CD14-positive monocyte (primary cell): ENCODE measurements at regions not wholly inside any gene's neighbourhood (a gene's known extent, or its start where the extent isn't known, plus 50 kb on each side); places are given as distances from the start of the nearest gene placed in this dataset.

Experiments used
- DNase-seq, 3 donors: peaks; one replicate each; pipeline ENCODE4 v3.0.0-alpha.2; 2011 to 2022
- H2AFZ ChIP-seq: 2 replicates; pipeline ENCODE4 v1.6.0; 2012; ENCODE audit warnings: mild to moderate bottlenecking, low read depth, low read length, inconsistent platforms; ENCODE audit not compliant: insufficient read depth, poor library complexity, severe bottlenecking
- H3K27ac ChIP-seq, 2 donors: 1 replicate in 1 of 2; 2 replicates in 1 of 2; pipeline ENCODE4 v1.5.1; 2012 to 2013; ENCODE audit warnings: low read length in 2 of 2, control low read depth in 1 of 2, inconsistent platforms in 1 of 2, low read depth in 1 of 2, mild to moderate bottlenecking in 1 of 2
- H3K27me3 ChIP-seq, 2 donors: one replicate each; pipeline versions ENCODE4 v1.6.0 to v1.6.1; 2011 to 2013; ENCODE audit warnings: low read length in 2 of 2; ENCODE audit not compliant: control insufficient read depth in 2 of 2, insufficient read depth in 2 of 2
- H3K36me3 ChIP-seq, 2 donors: replicated peaks in 1 of 2; 1 replicate in 1 of 2; 2 replicates in 1 of 2; pipeline versions ENCODE4 v1.5.1 to v1.6.1; 2012 to 2013; ENCODE audit warnings: low read length in 2 of 2, control low read depth in 1 of 2, inconsistent platforms in 1 of 2, mild to moderate bottlenecking in 1 of 2; ENCODE audit not compliant: insufficient read depth in 2 of 2, control insufficient read depth in 1 of 2
- H3K4me1 ChIP-seq, 2 donors: 1 replicate in 1 of 2; 2 replicates in 1 of 2; pipeline versions ENCODE4 v1.5.1 to v1.6.1; 2012 to 2013; ENCODE audit warnings: low read length in 2 of 2, control low read depth in 1 of 2, inconsistent platforms in 1 of 2, mild to moderate bottlenecking in 1 of 2, moderate library complexity in 1 of 2; ENCODE audit not compliant: insufficient read depth in 2 of 2, control insufficient read depth in 1 of 2
- H3K4me2 ChIP-seq: replicated peaks from 2 replicates; pipeline ENCODE3; 2012; ENCODE audit warnings: low read length, moderate library complexity, mild to moderate bottlenecking; ENCODE audit not compliant: poor library complexity, severe bottlenecking; ENCODE audit errors: extremely low read depth
- H3K4me3 ChIP-seq, 3 experiments: fragments of 200-600 bp in 1 of 3; sonication (generic) in 1 of 3; replicated peaks in 1 of 3; 1 replicate in 2 of 3; 2 replicates in 1 of 3; pipeline ENCODE4 v1.5.1; 2011 to 2013; ENCODE audit warnings: low read length in 3 of 3, mild to moderate bottlenecking in 3 of 3, control low read depth in 2 of 3, low read depth in 2 of 3, inconsistent platforms in 1 of 3, moderate library complexity in 1 of 3
- H3K79me2 ChIP-seq: 2 replicates; pipeline ENCODE4 v1.6.0; 2012; ENCODE audit warnings: mild to moderate bottlenecking, control low read depth, inconsistent platforms, low read length, moderate library complexity; ENCODE audit not compliant: insufficient read depth
- H3K9ac ChIP-seq: 2 replicates; pipeline ENCODE4 v1.6.0; 2017; ENCODE audit warnings: low read length, mild to moderate bottlenecking; ENCODE audit not compliant: insufficient read depth, poor library complexity, severe bottlenecking
- H3K9me3 ChIP-seq, 2 donors: replicated peaks in 1 of 2; 1 replicate in 1 of 2; 2 replicates in 1 of 2; pipeline versions ENCODE4 v1.5.1 to v1.6.1; 2012 to 2013; ENCODE audit warnings: low read length in 2 of 2, control low read depth in 1 of 2; ENCODE audit not compliant: control insufficient read depth in 1 of 2, insufficient read depth in 1 of 2
- H4K20me1 ChIP-seq: 2 replicates; pipeline ENCODE4 v1.6.0; 2012; ENCODE audit warnings: mild to moderate bottlenecking, low read length, control low read depth, moderate library complexity; ENCODE audit not compliant: insufficient read depth
- H3K27ac Mint-ChIP-seq, 7 donors: one replicate each; pipeline ENCODE4 v1.8.0; 2020; ENCODE audit warnings: mild to moderate bottlenecking in 7 of 7, mixed read lengths in 7 of 7, moderate library complexity in 6 of 7, inconsistent platforms in 2 of 7
- H3K27me3 Mint-ChIP-seq, 3 donors: one replicate each; pipeline ENCODE4 v1.8.0; 2021 to 2022; ENCODE audit warnings: low read depth in 3 of 3, mild to moderate bottlenecking in 3 of 3, mixed read lengths in 3 of 3, moderate library complexity in 3 of 3, inconsistent platforms in 1 of 3
- H3K36me3 Mint-ChIP-seq, 2 donors: one replicate each; pipeline ENCODE4 v1.8.0; 2020; ENCODE audit warnings: mixed read lengths in 2 of 2, inconsistent platforms in 1 of 2, mild to moderate bottlenecking in 1 of 2
- H3K4me1 Mint-ChIP-seq: one replicate; pipeline ENCODE4 v1.8.0; 2020; ENCODE audit warnings: mild to moderate bottlenecking, mixed read lengths
- H3K4me3 Mint-ChIP-seq, 2 donors: one replicate each; pipeline ENCODE4 v1.8.0; 2020; ENCODE audit warnings: mild to moderate bottlenecking in 2 of 2, mixed read lengths in 2 of 2, moderate library complexity in 1 of 2
- H3K9me3 Mint-ChIP-seq, 7 donors: one replicate each; pipeline ENCODE4 v1.8.0; 2020 to 2022; ENCODE audit warnings: mixed read lengths in 7 of 7, mild to moderate bottlenecking in 6 of 7, moderate library complexity in 6 of 7, inconsistent platforms in 2 of 7
- WGBS: methylation state at CpG from one replicate; pipeline ENCODE4 v1.1.5; 2013; ENCODE audit warnings: missing lambda C conversion rate; ENCODE audit not compliant: insufficient coverage; 5-methylcytosine and 5-hydroxymethylcytosine counted together
- intact Hi-C, 2 donors: fragments of 100-400 bp; cut with micrococcal nuclease; formaldehyde crosslinking; loops; one replicate each; pipeline versions ENCODE4 v1.15.0 to v1.15.1; 2023
- TF ChIP-seq, protein P1 (sequence below): fragments of 200-600 bp; IDR thresholded peaks from one replicate; pipeline ENCODE4 v1.8.0; 2022; ENCODE audit warnings: antibody characterized with exemption, mild to moderate bottlenecking

DNA sequence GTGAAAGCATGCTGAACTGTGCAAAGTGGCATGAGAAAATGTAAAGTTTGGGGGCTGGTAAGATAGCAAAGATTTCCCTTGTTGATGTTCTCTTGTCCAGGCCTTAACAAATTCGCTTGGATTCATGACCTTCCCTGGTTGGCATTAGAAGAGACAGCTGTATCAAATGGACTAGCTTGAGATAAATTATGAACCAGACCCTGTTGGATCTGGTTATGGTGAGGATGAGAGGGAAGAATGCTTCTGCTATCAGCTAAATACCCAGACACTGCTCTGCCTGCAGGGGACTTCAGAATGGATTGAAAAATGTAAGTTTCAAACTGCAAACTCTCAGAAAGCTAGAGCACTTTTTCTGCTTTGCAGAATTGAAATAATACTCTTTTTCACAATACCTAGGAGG, 135.2 kb downstream of the EFNB2 start:
- no peaks in the 10 kb centered on the region for H3K36me3 ChIP-seq
- Mint-ChIP-seq H3K9me3 (peaks cover 0 to under 1% (median 0%) of the 10 kb centered on the region in 7 donors), H3K27me3 (peaks cover 2 to 3% (median 2%) of the 10 kb centered on the region in 3 donors), H3K27ac (no peak overlapping the region), H3K36me3 (no peaks in the 10 kb centered on the region), H3K4me3 (no peak overlapping the region), H3K4me1 (no peaks in the 10 kb centered on the region)
- H3K9me3 ChIP-seq, result no peaks in the 10 kb centered on the region
- H3K27me3 ChIP-seq, result no peaks in the 10 kb centered on the region
- DNase-seq, result no peak
- no peaks in the 10 kb centered on the region for H3K79me2 ChIP-seq
- H3K4me2 ChIP-seq, result no peak overlapping the region
- WGBS, result 92% methylated on average over 1 of the region's 1 CpG
- TF ChIP-seq, protein P1, sequence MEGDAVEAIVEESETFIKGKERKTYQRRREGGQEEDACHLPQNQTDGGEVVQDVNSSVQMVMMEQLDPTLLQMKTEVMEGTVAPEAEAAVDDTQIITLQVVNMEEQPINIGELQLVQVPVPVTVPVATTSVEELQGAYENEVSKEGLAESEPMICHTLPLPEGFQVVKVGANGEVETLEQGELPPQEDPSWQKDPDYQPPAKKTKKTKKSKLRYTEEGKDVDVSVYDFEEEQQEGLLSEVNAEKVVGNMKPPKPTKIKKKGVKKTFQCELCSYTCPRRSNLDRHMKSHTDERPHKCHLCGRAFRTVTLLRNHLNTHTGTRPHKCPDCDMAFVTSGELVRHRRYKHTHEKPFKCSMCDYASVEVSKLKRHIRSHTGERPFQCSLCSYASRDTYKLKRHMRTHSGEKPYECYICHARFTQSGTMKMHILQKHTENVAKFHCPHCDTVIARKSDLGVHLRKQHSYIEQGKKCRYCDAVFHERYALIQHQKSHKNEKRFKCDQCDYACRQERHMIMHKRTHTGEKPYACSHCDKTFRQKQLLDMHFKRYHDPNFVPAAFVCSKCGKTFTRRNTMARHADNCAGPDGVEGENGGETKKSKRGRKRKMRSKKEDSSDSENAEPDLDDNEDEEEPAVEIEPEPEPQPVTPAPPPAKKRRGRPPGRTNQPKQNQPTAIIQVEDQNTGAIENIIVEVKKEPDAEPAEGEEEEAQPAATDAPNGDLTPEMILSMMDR, result no peak
- H3K4me1 ChIP-seq, result no peaks in the 10 kb centered on the region
- H2AFZ ChIP-seq, result no peak overlapping the region
- no peak overlapping the region for H3K9ac ChIP-seq
- H4K20me1 ChIP-seq, result no peaks in the 10 kb centered on the region
- H3K4me3 ChIP-seq, result no peak overlapping the region
- H3K27ac ChIP-seq, result no peak overlapping the region
- intact Hi-C loops, result no loop called here

GRCh38 chr13:106398289-106398688, 137.2 kb downstream of the EFNB2 start:
- Histone ChIP-seq H3K4me2 (no peak overlapping the region), H3K27ac (no peak overlapping the region), H3K4me1 (no peaks in the 10 kb centered on the region), H3K27me3 (no peaks in the 10 kb centered on the region), H2AFZ (no peak overlapping the region), H3K36me3 (no peaks in the 10 kb centered on the region), H3K4me3 (no peak overlapping the region), H3K9me3 (no peaks in the 10 kb centered on the region), H4K20me1 (no peaks in the 10 kb centered on the region), H3K9ac (no peak overlapping the region), H3K79me2 (no peaks in the 10 kb centered on the region)
- no peaks in the 10 kb centered on the region for H3K36me3 Mint-ChIP-seq
- H3K9me3 Mint-ChIP-seq, result peaks cover 0 to 4% (median 1%) of the 10 kb centered on the region in 7 donors
- intact Hi-C loops, result no loop called here
- peaks cover 2 to 6% (median 3%) of the 10 kb centered on the region in 3 donors for H3K27me3 Mint-ChIP-seq
- no peak overlapping the region for H3K4me3 Mint-ChIP-seq
- no peak for DNase-seq
- WGBS, result no CpG with 5 or more reads among the region's 1 CpG
- TF ChIP-seq, protein P1, result no peak
- H3K27ac Mint-ChIP-seq, result no peak overlapping the region
- no peaks in the 10 kb centered on the region for H3K4me1 Mint-ChIP-seq
